HEK293 (cell line): ENCODE measurements at regions not wholly inside any gene's neighbourhood (a gene's known extent, or its start where the extent isn't known, plus 50 kb on each side); places are given as distances from the start of the nearest gene placed in this dataset.

Source experiments
- CTCF ChIA-PET: fragments of 350-600 bp; formaldehyde crosslinking; extraction: SDS; loops from one replicate; lab custom pipeline; 2021; ENCODE audit warnings: antibody characterized with exemption; lab: Yijun Ruan, JAX
- POLR2A ChIA-PET: fragments of 300-600 bp; formaldehyde crosslinking; extraction: SDS; loops from one replicate; lab custom pipeline; 2020; ENCODE audit warnings: antibody characterized with exemption, inconsistent platforms; lab: Yijun Ruan, JAX
- H3K27ac ChIP-seq: fragments of 200-500 bp; sonication (Bioruptor generic); 2 replicates; pipeline ENCODE4 v1.5.1; 2014; ENCODE audit warnings: low read depth, low read length, control low read depth, inconsistent platforms; ENCODE audit errors: extremely low read depth
- H3K36me3 ChIP-seq, 2 experiments: fragments of 200-500 bp in 1 of 2; sonication (Bioruptor generic) in 1 of 2; 1 replicate in 1 of 2; 2 replicates in 1 of 2; pipeline ENCODE4 v1.5.1; 2014 to 2017; ENCODE audit warnings: inconsistent platforms in 2 of 2, low read length in 2 of 2; ENCODE audit not compliant: control insufficient read depth in 2 of 2, insufficient read depth in 1 of 2
- H3K4me1 ChIP-seq: fragments of 200-500 bp; sonication (Bioruptor generic); 2 replicates; pipeline ENCODE4 v1.5.1; 2014; ENCODE audit warnings: mild to moderate bottlenecking, low read length, inconsistent platforms; ENCODE audit not compliant: control insufficient read depth, insufficient read depth
- H3K4me3 ChIP-seq: 2 replicates; pipeline ENCODE4 v1.5.1; 2011; ENCODE audit warnings: low read depth, mild to moderate bottlenecking, control low read depth, low read length, moderate library complexity
- H3K9me3 ChIP-seq: fragments of 200-500 bp; sonication (Bioruptor generic); 2 replicates; pipeline ENCODE4 v1.5.1; 2014; ENCODE audit warnings: low read depth, low read length, inconsistent platforms; ENCODE audit not compliant: control insufficient read depth, insufficient read depth
- KLF10 ChIP-seq: fragments of 450-650 bp; IDR thresholded peaks from 2 replicates; pipeline ENCODE4 v1.5.1; 2018; ENCODE audit warnings: missing biosample characterization, mild to moderate bottlenecking, missing genetic modification characterization
- RBAK ChIP-seq: fragments of 450-650 bp; formaldehyde crosslinking; IDR thresholded peaks from 2 replicates; pipeline ENCODE4 v1.5.1; 2016; ENCODE audit warnings: missing biosample characterization, missing genetic modification characterization
- SP3 ChIP-seq: fragments of 450-650 bp; formaldehyde crosslinking; IDR thresholded peaks from 2 replicates; pipeline ENCODE4 v1.5.1; 2016; ENCODE audit warnings: missing biosample characterization, missing genetic modification characterization
- ZBTB48 ChIP-seq: fragments of 450-650 bp; formaldehyde crosslinking; IDR thresholded peaks from 2 replicates; pipeline ENCODE4 v1.5.1; 2016; ENCODE audit warnings: missing biosample characterization, missing genetic modification characterization
- ZEB2 ChIP-seq: fragments of 450-650 bp; formaldehyde crosslinking; IDR thresholded peaks from 2 replicates; pipeline ENCODE4 v1.5.1; 2016; ENCODE audit warnings: missing biosample characterization, missing genetic modification characterization
- ZFHX2 ChIP-seq: fragments of 450-650 bp; formaldehyde crosslinking; conservative IDR thresholded peaks from 2 replicates; pipeline ENCODE4 v1.5.1; 2016; ENCODE audit warnings: missing biosample characterization, missing genetic modification characterization
- ZNF175 ChIP-seq: fragments of 450-650 bp; formaldehyde crosslinking; IDR thresholded peaks from 2 replicates; pipeline ENCODE4 v1.5.1; 2016; ENCODE audit warnings: missing biosample characterization, missing genetic modification characterization
- ZNF292 ChIP-seq: fragments of 450-650 bp; formaldehyde crosslinking; IDR thresholded peaks from 2 replicates; pipeline ENCODE4 v1.5.1; 2016; ENCODE audit warnings: low read depth, missing biosample characterization, missing genetic modification characterization, borderline replicate concordance
- ZNF391 ChIP-seq: fragments of 450-650 bp; formaldehyde crosslinking; IDR thresholded peaks from 2 replicates; pipeline ENCODE4 v1.5.1; 2016; ENCODE audit warnings: low read depth, missing biosample characterization, missing genetic modification characterization, borderline replicate concordance
- ZNF580 ChIP-seq: fragments of 450-650 bp; formaldehyde crosslinking; IDR thresholded peaks from 2 replicates; pipeline ENCODE4 v1.5.1; 2016; ENCODE audit warnings: missing biosample characterization, missing genetic modification characterization
- ZNF585B ChIP-seq: fragments of 450-650 bp; formaldehyde crosslinking; IDR thresholded peaks from 2 replicates; pipeline ENCODE4 v1.5.1; 2016; ENCODE audit warnings: missing biosample characterization, missing genetic modification characterization
- ZNF626 ChIP-seq: fragments of 450-650 bp; sonication (Bioruptor Pico); formaldehyde crosslinking; IDR thresholded peaks from 2 replicates; pipeline ENCODE4 v1.5.1; 2018; ENCODE audit warnings: missing biosample characterization, missing genetic modification characterization, inconsistent platforms
- ZNF692 ChIP-seq: fragments of 450-650 bp; formaldehyde crosslinking; IDR thresholded peaks from 2 replicates; pipeline ENCODE4 v1.5.1; 2016; ENCODE audit warnings: missing biosample characterization, missing genetic modification characterization
- ZNF701 ChIP-seq: fragments of 450-650 bp; formaldehyde crosslinking; IDR thresholded peaks from 2 replicates; pipeline ENCODE4 v1.5.1; 2016; ENCODE audit warnings: missing biosample characterization, missing genetic modification characterization
- ZNF791 ChIP-seq: fragments of 450-650 bp; formaldehyde crosslinking; IDR thresholded peaks from 2 replicates; pipeline ENCODE4 v1.5.1; 2016; ENCODE audit warnings: missing biosample characterization, missing genetic modification characterization
- TF ChIP-seq, protein P1 (sequence below): fragments of 450-650 bp; formaldehyde crosslinking; IDR thresholded peaks from 2 replicates; pipeline ENCODE4 v1.5.1; 2016; ENCODE audit warnings: missing biosample characterization, missing genetic modification characterization
- TF ChIP-seq, protein P2 (sequence below): fragments of 450-650 bp; formaldehyde crosslinking; conservative IDR thresholded peaks from 2 replicates; pipeline ENCODE4 v1.5.1; 2016; ENCODE audit warnings: low read depth, missing biosample characterization, missing genetic modification characterization

- TF ChIP-seq ZNF701 (tag by site-specific recombination), result no peak
- TF ChIP-seq ZNF175 (tag by site-specific recombination), result no peak
- no peak for TF ChIP-seq ZEB2
- TF ChIP-seq KLF10 (tag by site-specific recombination), result no peak
- no peak for TF ChIP-seq RBAK
- TF ChIP-seq ZNF580 (tag by site-specific recombination), result no peak
- TF ChIP-seq ZBTB48 (tag by site-specific recombination), result no peak
- no peak for TF ChIP-seq ZNF292
- no peak for TF ChIP-seq ZNF692 (tag by site-specific recombination)
- TF ChIP-seq ZNF391 (tag by site-specific recombination), result no peak
These were observed 1588.4 kb downstream of the STIM2 start (continued) for GRCh38 chr4:28449085-28449484.

DNA sequence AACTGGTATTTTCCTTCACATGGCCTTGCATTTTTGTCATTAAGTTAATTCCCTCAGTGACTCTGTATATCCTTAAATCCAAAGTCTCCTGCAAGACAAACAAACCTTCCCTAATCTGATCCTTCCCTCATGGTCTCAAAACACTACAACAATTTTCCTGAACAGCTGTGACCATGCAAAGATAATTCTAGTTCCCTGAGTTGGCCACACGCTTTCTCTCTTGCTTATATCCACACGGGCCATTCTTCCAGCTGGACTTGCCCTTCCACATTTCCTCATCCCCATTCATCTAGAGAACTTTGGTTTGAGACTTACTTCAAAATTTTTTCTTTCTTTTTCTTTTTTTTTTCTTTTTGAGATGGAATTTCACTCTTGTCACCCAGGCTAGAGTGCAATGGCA lies 1590.7 kb downstream of the STIM2 start:
- TF ChIP-seq, protein P1, sequence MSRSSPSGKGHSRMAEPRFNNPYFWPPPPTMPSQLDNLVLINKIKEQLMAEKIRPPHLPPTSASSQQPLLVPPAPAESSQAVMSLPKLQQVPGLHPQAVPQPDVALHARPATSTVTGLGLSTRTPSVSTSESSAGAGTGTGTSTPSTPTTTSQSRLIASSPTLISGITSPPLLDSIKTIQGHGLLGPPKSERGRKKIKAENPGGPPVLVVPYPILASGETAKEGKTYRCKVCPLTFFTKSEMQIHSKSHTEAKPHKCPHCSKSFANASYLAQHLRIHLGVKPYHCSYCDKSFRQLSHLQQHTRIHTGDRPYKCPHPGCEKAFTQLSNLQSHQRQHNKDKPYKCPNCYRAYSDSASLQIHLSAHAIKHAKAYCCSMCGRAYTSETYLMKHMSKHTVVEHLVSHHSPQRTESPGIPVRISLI (tag by site-specific recombination), result no peak
- TF ChIP-seq ZNF626 (tag by site-specific recombination), result no peak
- no peak for TF ChIP-seq SP3
- no peak for TF ChIP-seq ZNF791 (tag by site-specific recombination)
- TF ChIP-seq ZNF585B (tag by site-specific recombination), result no peak
- TF ChIP-seq, protein P2, sequence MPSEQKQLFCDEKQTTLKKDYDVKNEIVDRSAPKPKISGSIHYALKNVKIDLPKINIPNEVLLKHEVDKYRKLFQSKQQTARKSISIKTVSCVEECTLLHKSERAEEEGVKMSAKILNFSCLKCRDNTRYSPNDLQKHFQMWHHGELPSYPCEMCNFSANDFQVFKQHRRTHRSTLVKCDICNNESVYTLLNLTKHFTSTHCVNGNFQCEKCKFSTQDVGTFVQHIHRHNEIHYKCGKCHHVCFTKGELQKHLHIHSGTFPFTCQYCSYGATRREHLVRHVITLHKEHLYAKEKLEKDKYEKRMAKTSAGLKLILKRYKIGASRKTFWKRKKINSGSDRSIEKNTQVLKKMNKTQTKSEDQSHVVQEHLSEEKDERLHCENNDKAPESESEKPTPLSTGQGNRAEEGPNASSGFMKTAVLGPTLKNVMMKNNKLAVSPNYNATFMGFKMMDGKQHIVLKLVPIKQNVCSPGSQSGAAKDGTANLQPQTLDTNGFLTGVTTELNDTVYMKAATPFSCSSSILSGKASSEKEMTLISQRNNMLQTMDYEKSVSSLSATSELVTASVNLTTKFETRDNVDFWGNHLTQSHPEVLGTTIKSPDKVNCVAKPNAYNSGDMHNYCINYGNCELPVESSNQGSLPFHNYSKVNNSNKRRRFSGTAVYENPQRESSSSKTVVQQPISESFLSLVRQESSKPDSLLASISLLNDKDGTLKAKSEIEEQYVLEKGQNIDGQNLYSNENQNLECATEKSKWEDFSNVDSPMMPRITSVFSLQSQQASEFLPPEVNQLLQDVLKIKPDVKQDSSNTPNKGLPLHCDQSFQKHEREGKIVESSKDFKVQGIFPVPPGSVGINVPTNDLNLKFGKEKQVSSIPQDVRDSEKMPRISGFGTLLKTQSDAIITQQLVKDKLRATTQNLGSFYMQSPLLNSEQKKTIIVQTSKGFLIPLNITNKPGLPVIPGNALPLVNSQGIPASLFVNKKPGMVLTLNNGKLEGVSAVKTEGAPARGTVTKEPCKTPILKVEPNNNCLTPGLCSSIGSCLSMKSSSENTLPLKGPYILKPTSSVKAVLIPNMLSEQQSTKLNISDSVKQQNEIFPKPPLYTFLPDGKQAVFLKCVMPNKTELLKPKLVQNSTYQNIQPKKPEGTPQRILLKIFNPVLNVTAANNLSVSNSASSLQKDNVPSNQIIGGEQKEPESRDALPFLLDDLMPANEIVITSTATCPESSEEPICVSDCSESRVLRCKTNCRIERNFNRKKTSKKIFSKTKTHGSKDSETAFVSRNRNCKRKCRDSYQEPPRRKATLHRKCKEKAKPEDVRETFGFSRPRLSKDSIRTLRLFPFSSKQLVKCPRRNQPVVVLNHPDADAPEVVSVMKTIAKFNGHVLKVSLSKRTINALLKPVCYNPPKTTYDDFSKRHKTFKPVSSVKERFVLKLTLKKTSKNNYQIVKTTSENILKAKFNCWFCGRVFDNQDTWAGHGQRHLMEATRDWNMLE, result no peak
- TF ChIP-seq ZFHX2 (tag by site-specific recombination), result no peak
- ChIA-PET CTCF (no interaction called here), POLR2A (no interaction called here)
- H3K4me3 ChIP-seq, result no peak overlapping the region
- no peaks in the 10 kb centered on the region for H3K9me3 ChIP-seq
- H3K36me3 ChIP-seq, result no peaks in the 10 kb centered on the region
- no peak overlapping the region for H3K27ac ChIP-seq
- H3K4me1 ChIP-seq, result no peaks in the 10 kb centered on the region
